ENCODE measurements at regions not wholly inside any gene's neighbourhood (a gene's known extent, or its start where the extent isn't known, plus 50 kb on each side); places are given as distances from the start of the nearest gene placed in this dataset.
"Not testable (repeated sequence)": the region's sequence is repeated elsewhere in the genome, so short reads cannot be mapped to it uniquely, and the experiment has no call there.

GRCh38 chr13:62377838-62378237 is 962.2 kb upstream of the PCDH20 start:
- DNase-seq: no peak

- no peak for DNase-seq
These were observed 960.0 kb upstream of the PCDH20 start for GRCh38 chr13:62375653-62376052.

- DNase-seq: no peak
These were observed 956.1 kb upstream of the PCDH20 start for GRCh38 chr13:62371737-62372136.

DNA sequence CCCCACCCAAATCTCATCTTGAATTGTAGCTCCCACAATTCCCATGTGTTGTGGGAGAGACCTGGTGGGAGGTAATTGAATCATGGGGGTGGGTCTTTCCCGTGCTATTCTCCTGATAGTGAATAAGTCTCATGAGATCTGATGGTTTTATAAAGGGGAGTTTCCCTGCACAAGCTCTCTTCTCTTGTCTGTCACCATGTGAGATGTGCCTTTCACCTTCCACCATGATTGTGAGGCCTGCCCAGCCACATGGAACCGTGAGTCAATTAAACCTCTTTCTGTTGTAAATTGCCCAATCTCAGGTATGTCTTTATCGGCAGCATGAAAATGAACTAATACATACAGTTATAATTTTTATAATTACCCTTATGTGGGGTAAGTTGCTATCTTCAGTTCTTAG is 952.3 kb upstream of the PCDH20 start:
- DNase-seq: not testable (repeated sequence)

GRCh38 chr13:62360609-62361008 is 945.0 kb upstream of the PCDH20 start:
- no peak for DNase-seq

DNA sequence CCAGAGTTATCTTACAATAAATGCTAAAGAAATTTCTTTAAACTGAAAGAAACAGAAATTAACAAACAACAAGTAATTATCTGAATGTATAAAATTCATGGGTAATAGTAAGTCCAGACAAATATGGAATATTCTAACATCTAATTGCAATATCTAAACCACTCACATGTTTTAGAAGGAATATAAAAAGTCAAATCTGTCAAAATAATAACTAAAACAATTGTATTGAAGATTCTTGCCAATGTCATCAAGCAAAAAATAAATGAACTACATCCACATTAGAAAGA is 942.9 kb upstream of the PCDH20 start:
- no peak for DNase-seq

DNA sequence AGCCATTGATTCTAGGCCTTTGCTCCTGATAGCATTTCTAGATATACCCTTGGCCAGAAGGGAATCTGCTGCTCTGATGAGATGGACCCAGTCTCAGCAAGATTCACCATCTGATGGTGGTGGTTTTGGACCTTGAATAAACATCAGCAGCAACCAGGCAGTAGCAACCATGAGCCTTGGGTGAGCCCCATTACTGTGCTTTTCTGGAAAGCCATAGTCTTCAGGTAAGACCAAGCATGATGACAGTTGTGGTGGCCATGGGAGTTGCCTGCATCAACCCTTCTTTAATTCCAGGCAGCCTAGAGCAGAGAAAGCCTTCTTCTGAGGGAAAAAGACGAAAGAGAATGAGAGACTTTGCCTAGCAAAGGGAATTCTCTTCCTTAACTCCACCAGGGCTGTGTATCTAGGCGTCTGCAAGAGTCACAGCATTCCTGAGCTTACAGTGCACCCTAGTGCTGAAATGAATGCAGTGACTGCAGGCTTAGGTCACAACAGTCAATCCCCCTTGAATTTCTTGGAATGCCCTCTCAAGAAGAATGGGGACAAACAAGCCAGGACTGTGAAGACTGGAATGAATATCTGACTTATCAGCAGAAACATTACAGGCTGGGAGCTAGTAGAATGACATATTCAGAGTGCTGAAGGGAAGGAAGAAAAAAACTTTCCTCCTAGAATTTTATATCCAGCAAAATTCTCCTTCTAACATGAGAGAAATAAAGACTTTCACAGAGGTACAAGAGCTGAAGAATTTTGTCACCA is 942.4 kb upstream of the PCDH20 start:
- no peak for DNase-seq

GRCh38 chr13:62356977-62357376 is 941.3 kb upstream of the PCDH20 start:
- no peak for DNase-seq

DNA sequence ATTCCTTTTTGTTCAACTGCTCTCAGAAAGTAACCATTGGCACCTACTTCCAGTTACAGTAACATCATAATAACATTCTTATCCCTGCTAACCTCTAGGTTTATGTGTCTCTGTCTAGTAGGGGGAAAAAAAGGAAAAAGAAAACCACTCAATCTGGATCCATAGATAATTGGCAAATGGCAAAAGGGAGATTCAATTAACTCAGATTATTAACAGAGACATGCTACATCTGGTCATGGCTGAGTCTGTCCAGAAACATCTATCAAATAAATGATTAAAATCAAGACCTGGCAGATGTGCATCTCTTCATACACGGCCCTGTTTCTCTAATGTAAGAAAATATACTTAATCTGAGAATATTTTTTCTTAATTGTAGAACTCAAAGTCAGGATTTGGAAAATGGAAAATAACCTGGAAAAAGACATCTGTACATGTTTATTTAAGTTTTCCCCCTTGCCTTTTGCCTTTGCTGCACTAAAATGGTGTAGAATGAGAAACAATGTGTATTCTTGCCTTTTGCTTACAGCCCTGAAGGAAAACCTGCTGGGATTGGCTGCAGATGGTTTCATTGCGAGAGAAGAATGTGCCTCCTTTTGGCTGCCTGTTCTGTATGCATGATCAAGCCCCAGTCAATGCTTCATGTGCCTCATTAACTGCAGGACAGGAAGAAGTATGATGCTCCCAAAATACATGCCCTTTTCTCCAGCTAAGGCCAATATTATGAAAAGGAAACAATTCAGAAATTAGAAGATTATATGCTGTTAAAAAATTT is 921.6 kb upstream of the PCDH20 start:
- DNase-seq: no peak

GRCh38 chr13:62336507-62336906 is 920.9 kb upstream of the PCDH20 start:
- DNase-seq: no peak

GRCh38 chr13:62333466-62333865 is 917.8 kb upstream of the PCDH20 start:
- no peak for DNase-seq

DNA sequence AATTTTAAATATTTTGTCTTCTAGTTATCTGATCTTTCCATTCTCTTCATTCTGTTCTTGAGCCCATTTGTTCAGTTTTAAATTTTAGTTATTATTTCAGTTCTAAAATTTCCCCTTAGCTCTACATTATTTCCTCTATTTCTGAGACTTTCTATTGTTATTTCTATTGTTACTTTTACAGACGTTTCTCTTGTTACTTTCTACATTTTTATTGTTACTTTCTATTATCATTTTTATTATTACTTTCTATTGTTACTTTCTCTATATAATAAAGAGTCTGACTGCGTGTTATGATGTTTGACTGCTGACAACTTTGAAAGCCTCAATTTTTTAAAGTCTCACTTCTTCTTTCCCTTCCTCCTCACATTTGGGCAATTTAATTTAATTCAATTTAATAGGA is 915.7 kb upstream of the PCDH20 start:
- no peak for DNase-seq

- no peak for DNase-seq
These were observed 911.7 kb upstream of the PCDH20 start for GRCh38 chr13:62327367-62327766.

DNA sequence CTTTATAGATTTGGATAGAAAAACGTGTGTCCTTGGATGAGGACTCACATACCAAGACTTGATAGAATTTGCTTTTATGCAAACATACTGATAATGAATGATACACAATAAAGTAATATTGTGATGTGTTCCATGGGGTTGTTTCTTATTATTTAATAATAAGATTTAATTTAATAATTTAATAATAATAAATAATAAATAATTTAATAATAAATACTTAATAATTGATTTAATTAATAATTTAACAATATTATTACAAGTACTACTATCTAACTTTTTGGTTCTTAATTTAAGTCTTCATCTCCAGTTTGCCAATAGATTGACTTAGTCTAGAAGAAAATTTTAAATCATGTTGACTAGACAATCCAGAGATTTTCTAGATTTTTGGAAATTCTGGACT is 909.2 kb upstream of the PCDH20 start:
- DNase-seq: no peak

- no peak for DNase-seq
These were observed 906.2 kb upstream of the PCDH20 start for GRCh38 chr13:62321895-62322294.

GRCh38 chr13:62321139-62321538 is 905.5 kb upstream of the PCDH20 start:
- no peak for DNase-seq

GRCh38 chr13:62320129-62321108 is 904.8 kb upstream of the PCDH20 start:
- no peak for DNase-seq

GRCh38 chr13:62309904-62310303 is 894.3 kb upstream of the PCDH20 start:
- no peak for DNase-seq

DNA sequence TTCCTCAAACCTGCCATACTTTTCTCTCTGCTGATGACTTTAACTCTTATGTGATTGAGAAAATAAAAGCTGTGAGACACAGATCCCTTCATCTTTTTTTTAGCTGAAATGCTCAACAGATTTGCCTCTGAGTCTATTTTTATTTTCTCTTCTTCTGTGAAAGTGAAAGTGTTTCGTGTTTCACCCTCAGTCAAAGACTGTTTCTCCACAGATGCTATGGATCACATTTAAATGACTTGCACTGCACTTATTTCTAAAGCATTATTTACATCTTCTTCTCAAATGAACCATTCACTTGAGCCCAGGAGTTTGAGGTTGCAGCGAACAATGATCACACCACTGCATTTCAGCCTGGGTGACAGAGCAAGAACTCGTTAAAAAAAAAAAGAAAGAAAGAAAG is 890.1 kb upstream of the PCDH20 start:
- DNase-seq: no peak

GRCh38 chr13:62302341-62302740 is 886.7 kb upstream of the PCDH20 start:
- DNase-seq: no peak

GRCh38 chr13:62299988-62300387 is 884.3 kb upstream of the PCDH20 start:
- DNase-seq: no peak

- DNase-seq: no peak
These were observed 881.2 kb upstream of the PCDH20 start for GRCh38 chr13:62296812-62297211.

GRCh38 chr13:62294244-62294643 is 878.6 kb upstream of the PCDH20 start:
- no peak for DNase-seq
